NCI-H446 (cell line): ENCODE measurements at regions not wholly inside any gene's neighbourhood (a gene's known extent, or its start where the extent isn't known, plus 50 kb on each side); places are given as distances from the start of the nearest gene placed in this dataset.

ENCODE experiments used
- DNase-seq, 2 experiments: peaks; one replicate each; lab custom pipeline; 2025; lab: John Stamatoyannopoulos, UW

DNA sequence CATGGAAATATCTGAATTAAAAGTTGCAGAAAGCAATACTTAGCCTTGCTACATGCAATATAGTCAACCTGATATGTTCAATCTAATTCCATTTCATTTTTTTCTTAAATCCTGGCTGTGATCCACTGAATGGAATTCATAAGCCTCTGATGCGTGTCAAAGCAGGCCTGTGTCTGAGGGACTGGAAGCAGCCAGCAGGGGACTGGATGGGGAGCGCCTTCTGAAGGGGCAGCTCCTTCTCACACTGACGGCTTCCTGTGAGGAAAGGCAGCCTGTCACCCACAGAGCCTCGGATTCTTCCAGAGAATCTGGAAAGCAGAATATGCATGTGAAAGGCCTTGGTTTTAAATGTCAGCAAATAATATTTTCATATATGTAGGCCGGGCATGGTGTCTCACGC lies 73.5 kb downstream of the KCNF1 start:
- peak; percentile 16 to 48 for DNase-seq

DNA sequence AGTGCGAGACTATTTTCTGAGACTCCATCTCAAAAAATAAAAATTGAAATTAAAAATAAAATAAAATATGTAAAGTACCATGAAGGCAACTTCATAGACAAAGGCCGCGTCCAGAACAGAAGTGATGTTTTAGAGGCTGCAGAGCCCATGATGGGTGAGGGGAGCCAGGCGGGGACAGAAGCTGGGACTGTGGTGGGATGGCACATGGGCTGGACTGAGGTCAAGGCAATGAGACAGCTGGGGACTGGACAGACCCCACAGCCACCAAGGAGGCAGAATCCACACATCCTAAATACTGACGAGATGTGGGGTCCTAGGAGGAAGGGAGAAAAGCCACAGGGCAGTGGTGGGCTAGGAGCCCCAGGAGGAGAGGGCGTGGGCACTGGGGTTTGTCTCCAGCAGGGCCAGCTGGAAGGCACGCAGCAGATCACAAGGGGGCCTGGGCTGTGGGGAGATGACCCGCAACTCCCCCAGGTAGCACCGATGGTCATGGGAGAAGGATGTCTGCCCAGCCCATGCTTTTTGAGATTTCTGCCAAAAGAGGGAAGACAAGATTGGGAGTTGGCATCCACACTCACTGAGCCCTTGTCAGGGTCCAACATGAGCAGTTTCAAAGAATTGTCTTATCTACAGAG lies 74.3 kb downstream of the KCNF1 start:
- no peak for DNase-seq

DNA sequence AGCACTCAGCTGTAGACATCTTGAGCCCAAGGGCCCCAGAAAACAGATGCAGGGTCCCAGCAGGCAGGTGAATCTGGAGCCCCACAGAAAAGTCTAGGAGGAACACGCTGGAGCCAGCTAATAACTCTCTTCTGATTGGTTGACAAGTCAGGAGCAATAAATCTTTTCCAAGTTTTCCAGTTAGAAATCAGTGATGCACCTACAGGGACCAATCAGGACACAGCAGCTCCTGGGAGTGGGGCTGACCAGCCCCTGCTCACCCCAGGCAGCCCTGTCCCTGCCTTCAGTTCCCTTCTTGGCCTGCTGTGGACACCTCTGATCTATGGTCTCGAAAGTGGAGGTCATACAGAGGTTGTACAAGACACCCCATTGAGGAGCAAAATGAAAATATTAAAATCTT lies 75.7 kb downstream of the KCNF1 start:
- no peak for DNase-seq

DNA sequence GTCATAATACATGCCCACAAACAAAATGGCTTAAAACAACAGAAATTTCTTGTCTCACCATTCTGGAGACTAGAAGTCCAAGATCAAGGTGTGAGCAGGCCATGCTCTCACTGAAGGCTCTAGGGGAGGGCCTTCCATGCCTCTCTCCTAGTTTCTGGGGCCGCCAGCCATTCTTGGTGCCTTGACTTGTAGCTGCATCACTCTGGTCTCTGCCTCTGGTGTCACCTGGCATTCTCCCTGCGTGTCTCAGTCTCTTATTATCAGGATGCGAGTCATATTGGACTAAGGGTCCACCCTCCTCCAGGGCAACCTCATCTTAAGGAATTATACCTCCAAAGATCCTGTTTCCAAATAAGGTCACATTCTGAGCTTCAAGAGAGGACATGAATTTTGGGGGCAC lies 76.1 kb downstream of the KCNF1 start:
- no peak for DNase-seq

DNA sequence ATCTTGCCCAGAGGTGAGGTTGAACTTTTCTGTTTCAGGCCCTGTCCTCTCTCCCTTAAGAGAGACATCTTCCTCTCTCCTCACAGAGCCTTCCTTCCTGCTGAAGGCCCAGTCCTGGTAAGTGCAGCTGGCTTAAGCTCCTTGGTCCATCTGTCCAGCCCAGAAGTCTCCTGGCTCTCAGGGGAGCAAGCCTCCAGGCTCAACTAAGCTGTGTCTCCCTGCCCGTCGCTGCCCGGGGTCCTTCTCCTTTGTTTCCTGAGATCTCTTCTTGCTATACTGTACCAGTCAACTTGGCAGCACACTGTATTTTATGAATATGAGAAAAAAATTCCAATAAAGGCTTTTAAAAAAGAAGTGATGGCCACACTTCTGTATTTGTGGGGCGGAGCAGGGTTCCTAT lies 77.4 kb downstream of the KCNF1 start:
- DNase-seq = no peak

DNA sequence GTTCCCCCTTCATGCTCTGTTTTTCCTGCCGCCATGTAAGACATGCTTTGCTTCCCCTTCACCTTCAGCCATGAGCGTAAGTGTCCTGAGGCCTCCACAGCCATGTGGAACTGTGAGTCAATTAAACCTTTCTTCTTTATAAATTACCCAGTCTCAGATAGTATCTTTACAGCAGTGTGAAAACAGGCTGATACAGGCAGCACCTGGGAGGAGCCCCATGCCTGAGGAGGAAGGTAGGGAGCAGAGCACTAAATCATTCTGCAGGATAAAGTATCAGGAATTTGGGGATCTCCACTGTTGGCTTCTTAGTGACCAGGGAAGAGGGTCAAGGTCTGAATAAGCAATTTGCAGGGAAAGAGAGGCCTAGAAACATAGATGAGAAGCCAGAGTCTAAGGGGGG lies 78.0 kb downstream of the KCNF1 start:
- no peak for DNase-seq

DNA sequence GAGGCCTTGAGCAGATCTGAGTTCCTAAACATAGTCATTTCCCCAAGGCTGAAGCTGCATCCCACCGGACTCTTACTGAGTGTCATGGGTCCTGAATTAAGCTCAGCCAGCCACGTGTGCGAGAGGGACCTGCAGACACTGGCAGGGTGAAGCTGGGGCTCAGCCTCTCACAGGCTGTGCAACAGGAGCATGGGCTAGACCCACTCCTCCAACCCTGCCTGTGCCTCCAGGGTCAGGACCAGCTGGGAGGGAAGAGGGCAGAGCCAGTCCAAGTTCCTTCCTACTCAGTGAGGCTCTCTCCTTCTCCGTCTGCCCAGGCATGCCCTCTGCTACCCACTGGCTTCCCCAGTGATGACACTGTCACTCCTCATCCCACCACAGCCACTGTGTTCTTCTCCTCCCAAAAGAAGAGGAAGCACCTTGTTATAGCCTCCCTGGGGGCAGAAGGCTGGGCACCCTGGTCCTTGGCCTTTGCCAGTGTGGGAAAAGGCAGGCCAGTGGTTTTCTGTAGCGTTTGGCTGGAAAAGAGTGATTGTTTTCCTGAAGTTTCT lies 78.9 kb downstream of the KCNF1 start:
- no peak for DNase-seq

DNA sequence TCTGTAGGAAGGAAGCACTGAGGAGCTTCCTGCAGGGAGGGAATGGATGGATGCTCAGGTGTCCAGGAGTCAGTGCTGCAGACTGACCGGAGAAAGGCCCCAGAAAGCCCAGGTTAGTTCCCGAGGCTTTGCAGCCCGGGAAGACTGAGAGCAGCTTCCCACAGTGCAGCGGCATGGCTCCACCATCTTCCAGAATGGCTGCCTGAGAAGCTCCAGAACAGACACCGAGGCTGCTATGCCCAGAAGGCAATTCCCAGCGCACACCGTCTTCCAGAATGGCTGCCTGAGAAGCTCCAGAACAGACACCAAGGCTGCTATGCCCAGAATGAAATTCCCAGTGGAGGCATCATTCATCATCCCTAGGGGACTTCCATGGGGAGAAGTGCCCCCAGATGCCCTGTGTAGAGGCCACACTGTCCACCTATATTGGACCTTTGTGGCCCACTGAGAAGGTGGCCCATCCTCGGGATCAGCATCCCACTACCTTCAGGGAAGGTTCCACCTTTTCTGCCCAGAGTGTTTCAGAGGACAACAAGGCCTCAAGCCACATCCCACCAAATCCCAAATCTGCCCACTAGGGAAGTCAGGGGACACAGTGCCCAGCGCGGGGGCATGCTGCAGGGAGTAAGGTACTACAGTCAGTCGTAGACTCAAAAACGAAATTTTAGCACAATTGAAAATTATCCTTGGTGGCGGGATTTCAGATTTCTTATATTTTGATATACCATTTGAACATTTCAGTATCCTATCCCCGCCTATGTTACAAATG lies 80.5 kb downstream of the KCNF1 start:
- DNase-seq = no peak

DNA sequence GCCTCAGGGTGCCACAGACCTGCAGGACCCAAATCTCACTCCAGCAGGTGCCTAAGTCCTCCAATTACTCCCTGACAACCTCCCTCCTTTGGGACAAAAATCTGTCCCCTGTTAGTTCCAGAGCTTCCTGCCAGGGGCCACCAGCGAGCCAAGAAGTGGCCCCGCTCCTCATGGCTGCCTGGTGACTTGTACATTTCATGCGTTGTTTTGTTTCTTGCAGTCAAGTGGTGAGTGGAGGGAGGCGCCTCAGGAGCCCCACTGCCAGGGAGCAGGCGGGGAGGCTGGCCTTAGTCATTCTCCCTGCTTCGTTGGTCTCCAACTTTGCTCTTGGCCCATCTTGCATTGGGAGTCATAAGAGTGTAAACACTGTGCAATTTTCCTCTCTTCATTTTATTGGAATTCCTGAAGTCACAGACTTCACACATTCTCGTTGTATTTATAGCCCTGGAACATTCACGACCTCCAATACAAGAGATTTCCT lies 81.3 kb downstream of the KCNF1 start:
- peak in 1 of 2 experiments; percentile 10 for DNase-seq

DNA sequence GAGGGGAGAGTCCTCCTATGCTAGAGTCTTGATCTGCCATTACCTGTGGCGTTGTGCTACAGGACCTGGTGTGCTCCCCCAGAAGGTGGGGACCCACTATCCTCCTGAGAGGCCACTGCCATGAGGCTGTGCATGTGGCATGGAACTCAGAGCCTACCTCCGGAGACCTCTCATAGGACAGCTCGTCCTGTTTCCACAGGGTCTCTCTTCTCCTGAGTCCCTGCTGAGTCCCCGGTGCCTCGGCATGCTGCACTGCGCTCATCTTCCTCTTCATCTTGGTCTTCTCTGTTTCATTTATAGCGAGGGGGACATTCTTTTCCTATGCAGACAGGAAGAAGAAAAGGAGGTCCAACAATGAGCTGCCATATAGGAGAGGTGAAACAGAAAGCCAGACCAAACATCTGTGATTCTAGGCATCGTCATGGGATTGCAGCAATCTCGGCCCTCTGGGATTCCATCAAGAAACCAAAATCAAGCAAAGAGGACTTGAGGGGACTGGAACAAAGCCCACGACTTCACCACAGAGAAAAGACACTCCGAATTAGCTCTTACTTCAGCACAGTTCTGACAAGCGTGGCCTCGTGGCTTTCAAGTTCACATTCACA lies 83.7 kb downstream of the KCNF1 start:
- no peak for DNase-seq

DNA sequence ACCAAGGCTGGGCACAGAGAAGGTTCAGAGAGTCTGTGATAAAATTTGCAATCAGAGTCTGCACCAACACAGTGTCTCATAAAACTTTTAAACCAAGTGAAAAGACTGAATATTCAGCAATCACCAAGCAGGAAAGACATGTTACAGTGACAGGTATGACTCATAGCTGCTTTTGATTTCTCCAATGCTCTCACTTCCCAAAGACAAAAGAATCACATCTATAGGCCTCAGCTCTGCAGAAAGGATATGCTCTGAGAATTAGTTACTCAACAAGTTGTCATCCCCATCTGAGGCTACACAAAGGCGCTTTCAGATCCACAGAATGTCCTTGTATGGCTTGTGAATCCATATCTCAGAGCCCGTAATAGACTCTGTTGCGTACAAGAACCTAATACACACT lies 92.5 kb downstream of the KCNF1 start:
- no peak for DNase-seq

DNA sequence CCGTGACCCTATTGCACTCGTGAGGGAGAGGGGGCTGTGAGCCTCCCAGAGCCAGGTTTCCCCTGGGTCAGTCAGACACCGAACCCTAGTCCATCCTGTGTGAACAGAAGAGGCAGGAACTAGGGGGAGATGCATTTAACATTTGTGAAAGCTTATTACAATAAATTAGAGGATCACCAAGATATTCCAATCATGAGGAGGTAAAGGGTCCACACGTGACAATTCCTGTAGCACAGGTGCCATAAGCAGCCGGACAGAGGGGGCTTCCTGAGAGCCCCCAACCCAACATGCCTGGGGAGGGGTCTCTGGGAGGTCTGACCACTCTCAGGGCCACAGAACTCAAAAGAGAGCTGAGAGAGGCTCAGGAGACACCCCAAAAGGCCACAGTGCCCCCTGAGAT lies 93.3 kb downstream of the KCNF1 start:
- DNase-seq = no peak

DNA sequence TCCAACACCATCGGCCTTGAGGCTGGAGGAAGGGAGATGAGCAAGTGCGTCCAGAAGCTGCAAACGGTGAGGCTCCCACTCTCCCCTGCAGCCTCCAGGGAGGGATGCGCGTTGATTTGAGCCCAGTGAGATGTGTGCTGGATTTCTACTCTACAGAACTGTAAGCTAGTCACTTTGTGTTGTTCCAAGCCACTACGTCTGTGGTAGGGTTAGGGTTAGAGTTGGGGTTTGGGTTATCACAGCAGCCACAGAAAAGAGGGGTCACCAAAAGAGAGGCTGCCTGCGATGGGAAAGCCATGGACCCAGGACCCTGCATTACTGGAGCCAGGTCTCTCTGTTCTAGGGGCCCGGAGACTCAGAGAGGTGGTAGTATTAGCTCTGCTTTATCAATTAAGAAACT lies 94.5 kb downstream of the KCNF1 start:
- no peak for DNase-seq

DNA sequence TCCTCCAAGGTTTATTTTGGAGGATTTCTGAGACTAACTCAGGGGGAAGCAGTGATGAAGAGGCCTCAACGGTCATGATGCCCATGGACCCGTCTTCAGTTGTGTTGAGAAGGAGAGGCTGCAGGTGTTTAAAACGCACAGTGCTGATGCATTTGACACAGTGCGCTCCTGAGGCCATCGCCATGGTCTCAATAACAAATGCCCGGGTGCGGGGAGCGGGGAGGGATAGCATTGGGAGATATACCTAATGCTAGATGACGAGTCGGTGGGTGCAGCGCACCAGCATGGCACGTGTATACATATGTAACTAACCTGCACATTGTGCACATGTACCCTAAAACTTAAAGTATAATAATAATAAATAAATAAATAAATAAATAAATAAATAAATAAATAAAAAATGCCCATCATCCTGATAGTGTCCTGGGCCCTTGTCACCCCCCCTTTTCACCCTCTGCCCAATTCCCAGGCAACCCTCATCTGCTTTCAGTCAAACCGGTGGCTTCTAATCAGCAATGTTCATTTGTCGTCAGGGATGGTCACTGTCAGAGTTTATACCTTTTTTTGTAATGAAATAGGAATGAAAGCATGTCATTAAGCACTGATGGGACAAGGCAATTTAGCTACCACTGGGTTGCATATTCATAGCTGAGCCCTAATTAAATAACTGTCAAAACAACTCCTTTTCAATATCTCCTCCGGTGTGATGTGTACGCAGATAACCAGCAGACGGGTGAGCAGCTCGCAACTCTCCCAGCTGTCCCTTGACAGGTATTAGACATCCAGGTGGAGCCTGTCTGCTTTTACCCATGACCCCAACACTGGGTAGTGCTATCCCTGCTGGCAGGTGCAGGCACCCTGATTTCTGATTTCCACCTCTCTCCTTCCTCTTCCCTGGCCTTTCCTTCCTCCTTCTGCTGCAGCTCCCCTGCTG lies 95.9 kb downstream of the KCNF1 start:
- no peak for DNase-seq

DNA sequence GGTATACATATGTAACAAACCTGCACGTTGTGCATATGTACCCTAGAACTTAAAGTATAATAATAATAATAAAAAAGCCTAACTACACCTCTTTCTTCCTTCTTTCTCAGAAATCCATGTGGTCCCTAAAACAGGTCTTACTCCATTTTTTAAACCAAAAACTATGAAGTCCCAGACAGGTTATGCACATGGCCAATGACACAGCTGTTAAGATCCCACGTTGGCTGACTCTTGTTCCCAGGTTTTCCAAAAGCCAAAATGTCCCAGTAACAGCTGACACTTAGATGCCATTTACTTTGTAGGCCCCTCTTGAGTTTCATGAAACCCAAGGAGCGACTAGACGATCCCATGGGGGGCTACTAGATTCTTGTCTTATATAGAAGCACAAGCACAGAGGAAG lies 97.0 kb downstream of the KCNF1 start:
- no peak for DNase-seq

DNA sequence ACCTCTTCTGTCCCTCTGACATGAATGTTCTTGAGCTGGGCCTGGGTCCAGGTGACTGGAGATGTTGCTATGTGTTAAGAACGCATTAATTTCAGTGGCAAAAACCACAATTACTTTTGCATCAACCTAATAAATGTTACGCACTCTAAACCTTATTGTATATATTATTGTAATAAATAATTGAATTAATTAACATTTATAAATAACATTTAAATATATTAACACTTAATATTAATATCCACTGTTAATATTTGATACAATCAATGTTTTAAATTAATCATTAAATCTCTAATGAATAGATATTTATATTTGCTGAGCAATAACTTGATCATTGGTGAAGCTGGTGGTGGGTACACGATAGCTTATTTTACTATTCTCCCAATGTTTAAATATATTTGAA lies 97.4 kb downstream of the KCNF1 start:
- DNase-seq = no peak

DNA sequence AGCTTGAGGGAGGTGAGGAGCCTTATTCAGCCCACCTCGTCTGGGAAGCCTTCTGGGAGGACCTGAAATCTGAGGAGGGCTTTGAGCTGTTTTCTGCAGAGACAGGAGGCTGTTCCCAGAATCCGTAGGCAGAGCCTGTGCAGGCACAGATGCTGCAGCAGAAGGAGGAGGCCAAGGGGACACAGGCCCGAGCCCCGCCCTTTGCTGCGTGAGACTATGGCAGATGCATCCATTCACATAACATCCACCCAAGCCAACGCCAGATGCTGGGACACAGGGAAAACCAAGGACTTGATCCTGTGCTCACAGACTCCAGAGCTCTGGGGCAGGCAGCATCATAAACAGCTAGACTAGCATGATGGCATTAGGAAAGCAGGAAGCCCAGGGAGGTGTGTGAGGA lies 98.2 kb downstream of the KCNF1 start:
- DNase-seq = peak in 1 of 2 experiments; percentile 71

DNA sequence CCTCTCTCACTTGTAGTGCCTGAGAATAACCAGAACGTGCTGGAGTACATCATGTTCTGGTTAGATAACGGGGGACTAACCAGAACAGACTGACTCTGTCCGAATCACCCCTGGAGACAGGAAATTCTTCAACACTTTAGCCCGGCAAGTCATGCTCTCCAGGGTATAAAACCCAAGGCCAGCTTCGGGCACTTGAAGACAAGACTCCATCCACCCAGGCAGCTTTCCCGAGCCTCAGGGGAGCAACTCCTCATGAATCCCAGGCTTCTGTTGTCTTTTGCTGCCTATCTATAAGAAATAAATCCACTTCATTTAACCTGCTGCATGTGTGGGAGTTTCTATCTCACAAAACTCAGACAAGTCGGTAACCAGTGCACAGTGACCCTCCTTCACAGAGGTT lies 99.6 kb downstream of the KCNF1 start:
- no peak for DNase-seq

DNA sequence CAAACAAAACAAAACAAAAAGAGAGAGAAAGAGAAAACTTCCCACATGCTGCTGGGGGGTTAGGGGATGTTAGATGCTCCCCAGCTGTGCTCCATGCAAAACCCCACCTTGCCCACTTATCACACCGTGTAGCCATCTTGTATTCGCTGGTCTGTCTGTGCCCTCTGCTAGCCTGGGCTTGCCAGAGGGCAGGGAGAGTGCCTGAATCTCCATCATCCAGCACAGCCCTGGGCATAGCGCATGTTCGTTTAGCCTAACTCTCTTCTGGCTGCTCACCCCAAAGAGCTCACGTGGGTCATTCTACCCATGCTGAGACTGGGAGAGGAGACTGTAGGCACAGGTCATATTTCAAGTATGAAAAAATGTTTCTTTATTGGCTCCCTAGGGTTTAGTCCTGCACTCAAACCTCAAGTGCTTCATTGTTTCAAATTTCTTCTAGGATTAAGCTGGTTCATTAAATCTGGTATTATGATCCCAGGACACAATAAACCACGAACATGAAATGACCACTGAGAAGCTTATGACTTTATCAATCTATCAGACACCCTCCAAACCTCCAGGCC lies 100.5 kb downstream of the KCNF1 start:
- no peak for DNase-seq

DNA sequence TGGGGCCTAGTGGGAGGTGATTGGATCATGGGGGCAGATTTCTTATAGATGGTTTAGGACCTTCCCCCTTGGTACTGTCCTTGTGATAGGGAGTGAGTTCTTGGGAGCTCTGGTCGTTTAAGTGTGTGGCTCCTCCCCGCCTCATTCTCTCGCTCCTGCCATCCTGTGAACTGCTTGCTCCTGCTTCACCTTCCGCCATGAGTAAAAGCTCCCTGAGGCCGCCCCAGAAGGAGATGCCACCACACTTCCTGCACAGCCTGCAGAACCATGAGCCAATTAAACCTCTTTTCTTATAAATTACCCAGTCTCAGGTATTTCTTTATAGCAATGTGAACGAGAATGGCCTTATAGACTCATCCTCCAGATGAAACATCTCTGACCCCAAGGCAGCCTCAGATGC lies 101.5 kb downstream of the KCNF1 start:
- no peak for DNase-seq

DNA sequence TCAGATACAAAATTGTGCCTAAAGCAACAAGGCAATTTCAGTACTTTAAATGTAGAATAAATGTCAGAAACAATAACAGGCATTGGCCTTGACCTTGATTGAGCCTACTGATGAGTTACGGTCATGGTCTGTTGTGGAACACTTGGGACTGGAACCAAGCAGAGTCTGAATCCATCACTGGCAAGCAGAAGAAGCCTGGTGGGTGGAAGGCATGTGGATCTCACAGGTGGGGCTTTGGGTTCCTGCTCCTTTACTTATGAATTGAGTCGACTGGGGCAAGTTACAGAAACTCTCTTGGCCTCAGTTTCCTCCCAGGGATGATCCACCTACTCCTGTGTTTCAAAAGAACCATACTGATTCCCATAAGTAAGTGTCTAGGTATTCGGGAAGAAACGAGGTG lies 102.3 kb downstream of the KCNF1 start:
- no peak for DNase-seq
